Neuronal stem cell (in vitro differentiated cells): ENCODE measurements at regions not wholly inside any gene's neighbourhood (a gene's known extent, or its start where the extent isn't known, plus 50 kb on each side); places are given as distances from the start of the nearest gene placed in this dataset.
"Not testable (repeated sequence)": the region's sequence is repeated elsewhere in the genome, so short reads cannot be mapped to it uniquely, and the experiment has no call there.

ENCODE experiments used
- DNase-seq: peaks from one replicate; pipeline ENCODE4 v3.0.0-alpha.2; 2013; ENCODE audit warnings: low spot score
- H2AFZ ChIP-seq: one replicate; pipeline ENCODE4 v1.6.1; 2013; ENCODE audit warnings: mild to moderate bottlenecking, low read length, inconsistent platforms
- H2AK5ac ChIP-seq: 2 replicates; pipeline ENCODE4 v1.6.1; 2013; ENCODE audit warnings: low read depth, mild to moderate bottlenecking, inconsistent platforms, low read length, moderate library complexity, mixed read lengths
- H2BK120ac ChIP-seq: 2 replicates; pipeline ENCODE4 v1.6.1; 2013; ENCODE audit warnings: low read depth, mild to moderate bottlenecking, inconsistent platforms, low read length, moderate library complexity, mixed read lengths
- H2BK12ac ChIP-seq: one replicate; pipeline ENCODE4 v1.6.1; 2013; ENCODE audit warnings: low read length, inconsistent platforms
- H2BK15ac ChIP-seq: 2 replicates; pipeline ENCODE4 v1.6.1; 2013; ENCODE audit warnings: mild to moderate bottlenecking, low read length, inconsistent platforms, mixed read lengths
- H2BK5ac ChIP-seq: one replicate; pipeline ENCODE4 v1.6.1; 2013; ENCODE audit warnings: inconsistent platforms, mild to moderate bottlenecking, low read length, moderate library complexity
- H3K14ac ChIP-seq: one replicate; pipeline ENCODE4 v1.6.1; 2013; ENCODE audit warnings: low read length, inconsistent platforms
- H3K18ac ChIP-seq: 2 replicates; pipeline ENCODE4 v1.6.1; 2013; ENCODE audit warnings: low read length, inconsistent platforms
- H3K23ac ChIP-seq: 2 replicates; pipeline ENCODE4 v1.6.1; 2013; ENCODE audit warnings: low read depth, mild to moderate bottlenecking, mixed read lengths, low read length, inconsistent platforms; ENCODE audit not compliant: poor library complexity
- H3K27ac ChIP-seq: replicated peaks from 3 replicates; pipeline ENCODE4 v1.5.1; 2013; ENCODE audit warnings: low read length, inconsistent platforms
- H3K27me3 ChIP-seq, 3 experiments: 2 replicates each; pipeline ENCODE4 v1.6.1; 2013; ENCODE audit warnings: low read length in 3 of 3, mild to moderate bottlenecking in 2 of 3, inconsistent platforms in 1 of 3, low read depth in 1 of 3, mixed read lengths in 1 of 3, moderate library complexity in 1 of 3; ENCODE audit not compliant: control insufficient read depth in 3 of 3, insufficient read depth in 3 of 3
- H3K36me3 ChIP-seq, 2 donors: replicated peaks in 1 of 2; 2 replicates each; pipeline ENCODE4 v1.6.1; 2013; ENCODE audit warnings: low read length in 2 of 2; ENCODE audit not compliant: control insufficient read depth in 2 of 2, insufficient read depth in 2 of 2
- H3K4ac ChIP-seq: 2 replicates; pipeline ENCODE4 v1.6.1; 2013; ENCODE audit warnings: inconsistent platforms, mild to moderate bottlenecking, low read length, moderate library complexity
- H3K4me1 ChIP-seq, 2 donors: 1 replicate in 1 of 2; 2 replicates in 1 of 2; pipeline ENCODE4 v1.6.1; 2013; ENCODE audit warnings: low read length in 2 of 2, low read depth in 1 of 2; ENCODE audit not compliant: control insufficient read depth in 2 of 2, insufficient read depth in 1 of 2
- H3K4me2 ChIP-seq: one replicate; pipeline ENCODE4 v1.6.1; 2013; ENCODE audit warnings: mild to moderate bottlenecking, low read length, inconsistent platforms; ENCODE audit not compliant: insufficient read depth, poor library complexity, severe bottlenecking
- H3K4me3 ChIP-seq, 2 donors: 2 replicates each; pipeline ENCODE4 v1.5.1; 2013; ENCODE audit warnings: low read length in 2 of 2, mild to moderate bottlenecking in 2 of 2, inconsistent platforms in 1 of 2, moderate library complexity in 1 of 2
- H3K79me1 ChIP-seq: one replicate; pipeline ENCODE4 v1.6.1; 2013; ENCODE audit warnings: low read depth, mild to moderate bottlenecking, inconsistent platforms, low read length, moderate library complexity
- H3K9ac ChIP-seq: one replicate; pipeline ENCODE4 v1.6.1; 2013; ENCODE audit warnings: mild to moderate bottlenecking, low read depth, low read length, inconsistent platforms; ENCODE audit not compliant: poor library complexity
- H3K9me3 ChIP-seq, 2 donors: replicated peaks in 1 of 2; 2 replicates each; pipeline versions ENCODE3 to v1.6.1; 2013; ENCODE audit warnings: low read length in 2 of 2, mild to moderate bottlenecking in 2 of 2, inconsistent platforms in 1 of 2, low read depth in 1 of 2, mixed read lengths in 1 of 2, moderate library complexity in 1 of 2; ENCODE audit not compliant: control insufficient read depth in 2 of 2, insufficient read depth in 1 of 2
- H4K8ac ChIP-seq: one replicate; pipeline ENCODE4 v1.6.1; 2013; ENCODE audit warnings: low read depth, mild to moderate bottlenecking, inconsistent platforms, low read length, moderate library complexity
- H4K91ac ChIP-seq: one replicate; pipeline ENCODE4 v1.6.1; 2013; ENCODE audit warnings: low read length, low read depth, mild to moderate bottlenecking, inconsistent platforms; ENCODE audit not compliant: poor library complexity
- WGBS, 2 donors: extraction: QIAGEN DNeasy Blood & Tissue Kit; methylation state at CpG; one replicate each; pipeline ENCODE4 v1.1.7; 2013; ENCODE audit warnings: missing lambda C conversion rate in 2 of 2, mixed read lengths in 1 of 2; ENCODE audit not compliant: insufficient read length in 2 of 2, insufficient replicate concordance in 1 of 2; ENCODE audit errors: extremely low coverage in 2 of 2; 5-methylcytosine and 5-hydroxymethylcytosine counted together

- no peak for DNase-seq
- Histone ChIP-seq H2AK5ac (no peak overlapping the region), H4K91ac (no peak overlapping the region), H3K9me3 (peaks cover 0 to 13% of the 10 kb centered on the region in 2 donors), H3K36me3 (no peaks in the 10 kb centered on the region), H3K14ac (no peak overlapping the region), H4K8ac (no peak overlapping the region), H3K9ac (no peak overlapping the region), H3K4me3 (no peak overlapping the region), H3K18ac (no peak overlapping the region), H3K4me2 (no peak overlapping the region), H3K4ac (no peak overlapping the region), H2BK5ac (no peak overlapping the region), H2AFZ (no peak overlapping the region), H2BK12ac (no peak overlapping the region), H2BK120ac (no peak overlapping the region), H3K27ac (no peak overlapping the region), H3K23ac (no peak overlapping the region), H3K27me3 (peaks cover 0 to 3% (median 0%) of the 10 kb centered on the region in 3 experiments), H3K79me1 (no peaks in the 10 kb centered on the region), H2BK15ac (no peak overlapping the region), H3K4me1 (no peaks in the 10 kb centered on the region)
Measured at GRCh38 chr7:159317294-159317693, 172.6 kb upstream of the VIPR2 start.

GRCh38 chr7:159311172-159311494 is 166.5 kb upstream of the VIPR2 start:
- Histone ChIP-seq H2BK15ac (no peak overlapping the region), H2BK120ac (no peak overlapping the region)
- DNase-seq, result no peak

GRCh38 chr7:159310457-159311171 is 165.9 kb upstream of the VIPR2 start:
- Histone ChIP-seq H3K4me2 (no peak overlapping the region), H2BK120ac (no peak overlapping the region), H2BK15ac (no peak overlapping the region), H4K8ac (no peak overlapping the region), H3K9me3 (peaks cover 3 to 5% of the 10 kb centered on the region in 2 donors), H2BK12ac (no peak overlapping the region), H3K4ac (no peak overlapping the region), H3K4me3 (no peak overlapping the region), H3K4me1 (no peaks in the 10 kb centered on the region), H3K27ac (no peak overlapping the region), H3K23ac (no peak overlapping the region), H4K91ac (no peak overlapping the region), H3K14ac (no peak overlapping the region), H2BK5ac (no peak overlapping the region), H3K9ac (no peak overlapping the region), H3K18ac (no peak overlapping the region), H2AFZ (no peak overlapping the region), H2AK5ac (no peak overlapping the region), H3K79me1 (no peaks in the 10 kb centered on the region), H3K27me3 (no peaks in the 10 kb centered on the region), H3K36me3 (no peaks in the 10 kb centered on the region)
- DNase-seq, result no peak
- no CpG with 5 or more reads among the region's 5 CpGs for WGBS, 2 donors

More at GRCh38 chr7:159311172-159311494, 166.5 kb upstream of the VIPR2 start:
- Histone ChIP-seq H3K9ac (no peak overlapping the region), H3K27me3 (no peaks in the 10 kb centered on the region), H3K4me3 (no peak overlapping the region), H3K27ac (no peak overlapping the region), H3K4ac (no peak overlapping the region), H3K23ac (no peak overlapping the region), H2BK12ac (no peak overlapping the region), H3K14ac (no peak overlapping the region), H3K36me3 (no peaks in the 10 kb centered on the region), H2AFZ (no peak overlapping the region), H3K18ac (no peak overlapping the region), H4K91ac (no peak overlapping the region), H3K9me3 (peaks cover 3% of the 10 kb centered on the region in 2 donors), H3K79me1 (no peaks in the 10 kb centered on the region), H2BK5ac (no peak overlapping the region), H3K4me1 (no peaks in the 10 kb centered on the region), H3K4me2 (no peak overlapping the region), H4K8ac (no peak overlapping the region), H2AK5ac (no peak overlapping the region)
- WGBS, 2 donors, result no CpG with 5 or more reads among the region's 1 CpG

- no CpG with 5 or more reads among the region's 2 CpGs for WGBS, 2 donors
- H3K14ac ChIP-seq, H3K4me1 ChIP-seq: not testable (repeated sequence)
Measured at GRCh38 chr7:159309214-159309613, 164.5 kb upstream of the VIPR2 start.

More at GRCh38 chr7:159309214-159309613, 164.5 kb upstream of the VIPR2 start:
- not testable (repeated sequence) for H2BK5ac ChIP-seq, H2BK120ac ChIP-seq, H4K8ac ChIP-seq, H3K36me3 ChIP-seq, H4K91ac ChIP-seq, H3K79me1 ChIP-seq, H3K4me3 ChIP-seq, H3K18ac ChIP-seq, H2AK5ac ChIP-seq, H3K4ac ChIP-seq, H3K9me3 ChIP-seq, DNase-seq, H2BK12ac ChIP-seq, H2BK15ac ChIP-seq, H3K9ac ChIP-seq, H3K23ac ChIP-seq, H3K27me3 ChIP-seq, H3K4me2 ChIP-seq, H3K27ac ChIP-seq, H2AFZ ChIP-seq
